Neural progenitor cell (in vitro differentiated cells): ENCODE measurements at regions not wholly inside any gene's neighbourhood (a gene's known extent, or its start where the extent isn't known, plus 50 kb on each side); places are given as distances from the start of the nearest gene placed in this dataset.

Experiments used
- EZH2 ChIP-seq: fragments of 200-600 bp; sonication (generic); IDR thresholded peaks from 2 replicates; pipeline ENCODE4 v1.6.1; 2017; ENCODE audit warnings: antibody characterized with exemption, mild to moderate bottlenecking, moderate library complexity
- EZH2phosphoT487 ChIP-seq: fragments of 200-600 bp; sonication (generic); IDR thresholded peaks from 2 replicates; pipeline ENCODE4 v1.6.1; 2017; ENCODE audit warnings: antibody characterized with exemption
- TF ChIP-seq, protein P1 (sequence below): fragments of 200-600 bp; sonication (generic); IDR thresholded peaks from 2 replicates; pipeline ENCODE4 v1.5.1; 2017; ENCODE audit warnings: antibody characterized with exemption, mild to moderate bottlenecking

DNA sequence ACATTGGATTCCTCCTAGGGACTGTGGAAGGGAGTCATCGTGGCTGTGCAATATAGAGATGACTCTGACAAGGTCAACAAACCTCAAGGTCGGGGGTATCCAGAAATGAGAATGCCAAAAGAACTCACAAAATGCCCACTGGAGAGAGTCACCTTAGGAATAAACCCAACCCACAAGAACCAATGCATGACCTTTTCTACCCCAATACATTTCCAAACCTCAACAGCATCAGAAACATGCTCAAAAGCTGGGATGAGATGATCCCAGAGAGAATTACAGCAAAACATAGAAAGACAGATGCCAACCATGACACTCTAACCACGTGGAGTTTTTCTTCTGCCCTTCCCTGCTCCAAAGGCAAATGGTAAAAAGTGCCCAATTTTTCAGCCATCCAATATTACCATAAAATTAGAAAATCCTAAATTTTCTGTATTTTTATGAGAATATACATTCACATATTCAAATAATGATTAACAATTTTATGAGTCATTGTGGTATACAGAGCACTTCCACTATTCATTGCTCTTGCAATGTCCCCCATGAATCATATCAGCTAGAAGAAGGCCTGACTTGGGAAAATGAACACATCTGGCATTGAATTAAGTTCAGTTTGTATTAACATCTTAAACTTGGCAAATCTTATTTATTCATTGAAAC is 88.2 kb upstream of the PALMD start:
- TF ChIP-seq, protein P1, sequence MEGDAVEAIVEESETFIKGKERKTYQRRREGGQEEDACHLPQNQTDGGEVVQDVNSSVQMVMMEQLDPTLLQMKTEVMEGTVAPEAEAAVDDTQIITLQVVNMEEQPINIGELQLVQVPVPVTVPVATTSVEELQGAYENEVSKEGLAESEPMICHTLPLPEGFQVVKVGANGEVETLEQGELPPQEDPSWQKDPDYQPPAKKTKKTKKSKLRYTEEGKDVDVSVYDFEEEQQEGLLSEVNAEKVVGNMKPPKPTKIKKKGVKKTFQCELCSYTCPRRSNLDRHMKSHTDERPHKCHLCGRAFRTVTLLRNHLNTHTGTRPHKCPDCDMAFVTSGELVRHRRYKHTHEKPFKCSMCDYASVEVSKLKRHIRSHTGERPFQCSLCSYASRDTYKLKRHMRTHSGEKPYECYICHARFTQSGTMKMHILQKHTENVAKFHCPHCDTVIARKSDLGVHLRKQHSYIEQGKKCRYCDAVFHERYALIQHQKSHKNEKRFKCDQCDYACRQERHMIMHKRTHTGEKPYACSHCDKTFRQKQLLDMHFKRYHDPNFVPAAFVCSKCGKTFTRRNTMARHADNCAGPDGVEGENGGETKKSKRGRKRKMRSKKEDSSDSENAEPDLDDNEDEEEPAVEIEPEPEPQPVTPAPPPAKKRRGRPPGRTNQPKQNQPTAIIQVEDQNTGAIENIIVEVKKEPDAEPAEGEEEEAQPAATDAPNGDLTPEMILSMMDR, result no peak
- TF ChIP-seq EZH2 (no peak), EZH2phosphoT487 (no peak)
